ENCODE measurements at regions not wholly inside any gene's neighbourhood (a gene's known extent, or its start where the extent isn't known, plus 50 kb on each side); places are given as distances from the start of the nearest gene placed in this dataset.

DNA sequence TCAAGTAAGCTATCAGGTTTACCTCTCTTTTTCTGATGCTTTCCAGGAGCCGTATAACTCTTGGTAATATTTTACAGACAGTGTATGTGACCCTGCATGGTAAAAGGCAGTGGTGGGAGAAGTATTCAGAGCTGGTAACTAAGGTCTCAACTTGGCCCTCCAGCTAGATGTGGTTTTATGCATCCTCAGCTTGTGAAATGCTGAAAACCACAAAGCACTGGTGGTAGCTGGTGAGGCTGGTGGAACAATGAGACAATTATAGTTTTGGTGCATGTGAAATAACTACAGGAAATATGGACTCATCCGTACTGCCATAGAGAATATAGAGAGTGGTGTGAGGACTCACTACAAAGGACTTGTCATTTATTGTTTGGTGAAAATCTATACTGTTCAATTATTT, 383.0 kb upstream of the PCDH15 start:
- TF ChIP-seq, protein P1, sequence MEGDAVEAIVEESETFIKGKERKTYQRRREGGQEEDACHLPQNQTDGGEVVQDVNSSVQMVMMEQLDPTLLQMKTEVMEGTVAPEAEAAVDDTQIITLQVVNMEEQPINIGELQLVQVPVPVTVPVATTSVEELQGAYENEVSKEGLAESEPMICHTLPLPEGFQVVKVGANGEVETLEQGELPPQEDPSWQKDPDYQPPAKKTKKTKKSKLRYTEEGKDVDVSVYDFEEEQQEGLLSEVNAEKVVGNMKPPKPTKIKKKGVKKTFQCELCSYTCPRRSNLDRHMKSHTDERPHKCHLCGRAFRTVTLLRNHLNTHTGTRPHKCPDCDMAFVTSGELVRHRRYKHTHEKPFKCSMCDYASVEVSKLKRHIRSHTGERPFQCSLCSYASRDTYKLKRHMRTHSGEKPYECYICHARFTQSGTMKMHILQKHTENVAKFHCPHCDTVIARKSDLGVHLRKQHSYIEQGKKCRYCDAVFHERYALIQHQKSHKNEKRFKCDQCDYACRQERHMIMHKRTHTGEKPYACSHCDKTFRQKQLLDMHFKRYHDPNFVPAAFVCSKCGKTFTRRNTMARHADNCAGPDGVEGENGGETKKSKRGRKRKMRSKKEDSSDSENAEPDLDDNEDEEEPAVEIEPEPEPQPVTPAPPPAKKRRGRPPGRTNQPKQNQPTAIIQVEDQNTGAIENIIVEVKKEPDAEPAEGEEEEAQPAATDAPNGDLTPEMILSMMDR (IDR thresholded peaks at IDR 0.05; ENCODE audit: insufficient read depth, low read length): no peak
- TF ChIP-seq POLR2AphosphoS5 (IDR thresholded peaks at IDR 0.05; ENCODE audit: low read depth): no peak

Measured in HL-60 (cell line).